CD14-positive monocyte (primary cell): ENCODE measurements at regions not wholly inside any gene's neighbourhood (a gene's known extent, or its start where the extent isn't known, plus 50 kb on each side); places are given as distances from the start of the nearest gene placed in this dataset.

Source experiments
- DNase-seq, 3 donors: peaks; one replicate each; pipeline ENCODE4 v3.0.0-alpha.2; 2011 to 2022
- H2AFZ ChIP-seq: 2 replicates; pipeline ENCODE4 v1.6.0; 2012; ENCODE audit warnings: mild to moderate bottlenecking, low read depth, low read length, inconsistent platforms; ENCODE audit not compliant: insufficient read depth, poor library complexity, severe bottlenecking
- H3K27ac ChIP-seq, 2 donors: 1 replicate in 1 of 2; 2 replicates in 1 of 2; pipeline ENCODE4 v1.5.1; 2012 to 2013; ENCODE audit warnings: low read length in 2 of 2, control low read depth in 1 of 2, inconsistent platforms in 1 of 2, low read depth in 1 of 2, mild to moderate bottlenecking in 1 of 2
- H3K27me3 ChIP-seq, 2 donors: one replicate each; pipeline versions ENCODE4 v1.6.0 to v1.6.1; 2011 to 2013; ENCODE audit warnings: low read length in 2 of 2; ENCODE audit not compliant: control insufficient read depth in 2 of 2, insufficient read depth in 2 of 2
- H3K36me3 ChIP-seq, 2 donors: replicated peaks in 1 of 2; 1 replicate in 1 of 2; 2 replicates in 1 of 2; pipeline versions ENCODE4 v1.5.1 to v1.6.1; 2012 to 2013; ENCODE audit warnings: low read length in 2 of 2, control low read depth in 1 of 2, inconsistent platforms in 1 of 2, mild to moderate bottlenecking in 1 of 2; ENCODE audit not compliant: insufficient read depth in 2 of 2, control insufficient read depth in 1 of 2
- H3K4me1 ChIP-seq, 2 donors: 1 replicate in 1 of 2; 2 replicates in 1 of 2; pipeline versions ENCODE4 v1.5.1 to v1.6.1; 2012 to 2013; ENCODE audit warnings: low read length in 2 of 2, control low read depth in 1 of 2, inconsistent platforms in 1 of 2, mild to moderate bottlenecking in 1 of 2, moderate library complexity in 1 of 2; ENCODE audit not compliant: insufficient read depth in 2 of 2, control insufficient read depth in 1 of 2
- H3K4me2 ChIP-seq: replicated peaks from 2 replicates; pipeline ENCODE3; 2012; ENCODE audit warnings: low read length, moderate library complexity, mild to moderate bottlenecking; ENCODE audit not compliant: poor library complexity, severe bottlenecking; ENCODE audit errors: extremely low read depth
- H3K4me3 ChIP-seq, 3 experiments: fragments of 200-600 bp in 1 of 3; sonication (generic) in 1 of 3; replicated peaks in 1 of 3; 1 replicate in 2 of 3; 2 replicates in 1 of 3; pipeline ENCODE4 v1.5.1; 2011 to 2013; ENCODE audit warnings: low read length in 3 of 3, mild to moderate bottlenecking in 3 of 3, control low read depth in 2 of 3, low read depth in 2 of 3, inconsistent platforms in 1 of 3, moderate library complexity in 1 of 3
- H3K79me2 ChIP-seq: 2 replicates; pipeline ENCODE4 v1.6.0; 2012; ENCODE audit warnings: mild to moderate bottlenecking, control low read depth, inconsistent platforms, low read length, moderate library complexity; ENCODE audit not compliant: insufficient read depth
- H3K9ac ChIP-seq: 2 replicates; pipeline ENCODE4 v1.6.0; 2017; ENCODE audit warnings: low read length, mild to moderate bottlenecking; ENCODE audit not compliant: insufficient read depth, poor library complexity, severe bottlenecking
- H3K9me3 ChIP-seq, 2 donors: replicated peaks in 1 of 2; 1 replicate in 1 of 2; 2 replicates in 1 of 2; pipeline versions ENCODE4 v1.5.1 to v1.6.1; 2012 to 2013; ENCODE audit warnings: low read length in 2 of 2, control low read depth in 1 of 2; ENCODE audit not compliant: control insufficient read depth in 1 of 2, insufficient read depth in 1 of 2
- H4K20me1 ChIP-seq: 2 replicates; pipeline ENCODE4 v1.6.0; 2012; ENCODE audit warnings: mild to moderate bottlenecking, low read length, control low read depth, moderate library complexity; ENCODE audit not compliant: insufficient read depth
- H3K27ac Mint-ChIP-seq, 7 donors: one replicate each; pipeline ENCODE4 v1.8.0; 2020; ENCODE audit warnings: mild to moderate bottlenecking in 7 of 7, mixed read lengths in 7 of 7, moderate library complexity in 6 of 7, inconsistent platforms in 2 of 7
- H3K27me3 Mint-ChIP-seq, 3 donors: one replicate each; pipeline ENCODE4 v1.8.0; 2021 to 2022; ENCODE audit warnings: low read depth in 3 of 3, mild to moderate bottlenecking in 3 of 3, mixed read lengths in 3 of 3, moderate library complexity in 3 of 3, inconsistent platforms in 1 of 3
- H3K36me3 Mint-ChIP-seq, 2 donors: one replicate each; pipeline ENCODE4 v1.8.0; 2020; ENCODE audit warnings: mixed read lengths in 2 of 2, inconsistent platforms in 1 of 2, mild to moderate bottlenecking in 1 of 2
- H3K4me1 Mint-ChIP-seq: one replicate; pipeline ENCODE4 v1.8.0; 2020; ENCODE audit warnings: mild to moderate bottlenecking, mixed read lengths
- H3K4me3 Mint-ChIP-seq, 2 donors: one replicate each; pipeline ENCODE4 v1.8.0; 2020; ENCODE audit warnings: mild to moderate bottlenecking in 2 of 2, mixed read lengths in 2 of 2, moderate library complexity in 1 of 2
- H3K9me3 Mint-ChIP-seq, 7 donors: one replicate each; pipeline ENCODE4 v1.8.0; 2020 to 2022; ENCODE audit warnings: mixed read lengths in 7 of 7, mild to moderate bottlenecking in 6 of 7, moderate library complexity in 6 of 7, inconsistent platforms in 2 of 7
- CTCF ChIP-seq: fragments of 200-600 bp; IDR thresholded peaks from one replicate; pipeline ENCODE4 v1.8.0; 2022; ENCODE audit warnings: antibody characterized with exemption, mild to moderate bottlenecking
- WGBS: methylation state at CpG from one replicate; pipeline ENCODE4 v1.1.5; 2013; ENCODE audit warnings: missing lambda C conversion rate; ENCODE audit not compliant: insufficient coverage; 5-methylcytosine and 5-hydroxymethylcytosine counted together
- intact Hi-C, 2 donors: fragments of 100-400 bp; cut with micrococcal nuclease; formaldehyde crosslinking; loops; one replicate each; pipeline versions ENCODE4 v1.15.0 to v1.15.1; 2023

- no peaks in the 10 kb centered on the region for H3K4me1 Mint-ChIP-seq
- H3K4me3 Mint-ChIP-seq = no peak overlapping the region
- H3K36me3 Mint-ChIP-seq = no peaks in the 10 kb centered on the region
- no peaks in the 10 kb centered on the region for H4K20me1 ChIP-seq
- no peak overlapping the region for H3K27ac ChIP-seq
- no peaks in the 10 kb centered on the region for H3K4me1 ChIP-seq
- no CpG with 5 or more reads among the region's 1 CpG for WGBS
- no peak overlapping the region for H2AFZ ChIP-seq
- peaks cover 0 to 1% (median 0%) of the 10 kb centered on the region in 3 donors for H3K27me3 Mint-ChIP-seq
- no peak overlapping the region for H3K9ac ChIP-seq
- no peaks in the 10 kb centered on the region for H3K79me2 ChIP-seq
- no peak overlapping the region for H3K4me2 ChIP-seq
- H3K27me3 ChIP-seq = no peaks in the 10 kb centered on the region
- intact Hi-C loops = no loop called here
- H3K27ac Mint-ChIP-seq = no peak overlapping the region
- no peaks in the 10 kb centered on the region for H3K36me3 ChIP-seq
- peaks cover 0 to 8% (median 0%) of the 10 kb centered on the region in 7 donors for H3K9me3 Mint-ChIP-seq
- no peak for TF ChIP-seq CTCF
- H3K9me3 ChIP-seq = peaks cover 0 to 2% of the 10 kb centered on the region in 2 donors
- DNase-seq = no peak
- no peak overlapping the region for H3K4me3 ChIP-seq
These were observed 1071.9 kb upstream of the CDH10 start for GRCh38 chr5:25716680-25717079.

GRCh38 chr5:25713259-25713658 is 1068.5 kb upstream of the CDH10 start:
- no peak for DNase-seq
- no peaks in the 10 kb centered on the region for H3K4me1 ChIP-seq
- whole genome bisulfite sequencing = 7% methylated on average over 4 of the region's 7 CpGs
- Mint-ChIP-seq H3K4me1 (no peaks in the 10 kb centered on the region), H3K27ac (no peak overlapping the region), H3K4me3 (no peak overlapping the region), H3K9me3 (peaks cover 0 to 3% (median 0%) of the 10 kb centered on the region in 7 donors), H3K36me3 (no peaks in the 10 kb centered on the region), H3K27me3 (peaks cover 0 to 1% (median 0%) of the 10 kb centered on the region in 3 donors)
- H3K79me2 ChIP-seq = no peaks in the 10 kb centered on the region
- H3K27ac ChIP-seq = no peak overlapping the region
- H3K9ac ChIP-seq = no peak overlapping the region
- H3K36me3 ChIP-seq = no peaks in the 10 kb centered on the region
- no peaks in the 10 kb centered on the region for H4K20me1 ChIP-seq
- H3K4me3 ChIP-seq = no peak overlapping the region
- TF ChIP-seq CTCF = no peak
- H2AFZ ChIP-seq = no peak overlapping the region
- H3K27me3 ChIP-seq = no peaks in the 10 kb centered on the region
- H3K4me2 ChIP-seq = no peak overlapping the region
- intact Hi-C loops = no loop called here
- peaks cover 0 to 2% of the 10 kb centered on the region in 2 donors for H3K9me3 ChIP-seq
